ENCODE measurements at regions not wholly inside any gene's neighbourhood (a gene's known extent, or its start where the extent isn't known, plus 50 kb on each side); places are given as distances from the start of the nearest gene placed in this dataset.

DNA sequence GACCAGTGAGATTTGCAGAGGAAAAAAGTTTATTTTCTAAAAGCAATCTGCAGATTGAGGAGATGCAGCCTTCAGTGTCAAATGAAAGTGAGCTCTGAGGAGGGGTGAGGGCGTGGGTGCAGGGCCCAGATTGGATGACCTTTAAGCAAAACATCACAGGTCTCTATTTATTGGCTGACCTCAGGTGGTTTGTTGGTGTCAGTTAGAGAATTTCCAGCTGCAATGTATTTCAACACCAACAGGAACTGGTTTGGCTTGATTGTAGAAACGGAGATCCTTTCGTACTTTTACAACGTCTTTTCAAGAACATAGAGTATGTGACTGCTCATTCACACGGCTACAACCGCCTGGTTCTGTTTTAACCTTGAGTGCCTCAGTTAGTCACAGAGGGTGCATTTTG is 1069.1 kb downstream of the EFNA5 start:
- TF ChIP-seq EP300 (IDR thresholded peaks at IDR 0.05; ENCODE audit: borderline replicate concordance), result no peak
- no peak for TF ChIP-seq YY1 (IDR thresholded peaks at IDR 0.05; ENCODE audit: low read depth)
- TF ChIP-seq, protein P1, sequence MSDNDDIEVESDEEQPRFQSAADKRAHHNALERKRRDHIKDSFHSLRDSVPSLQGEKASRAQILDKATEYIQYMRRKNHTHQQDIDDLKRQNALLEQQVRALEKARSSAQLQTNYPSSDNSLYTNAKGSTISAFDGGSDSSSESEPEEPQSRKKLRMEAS (IDR thresholded peaks at IDR 0.05), result no peak
- no peak for TF ChIP-seq RAD21 (IDR thresholded peaks at IDR 0.05; ENCODE audit: low read depth)
- no peak for TF ChIP-seq ZBTB7A (IDR thresholded peaks at IDR 0.05; ENCODE audit: low read depth)
- TF ChIP-seq, protein P2, sequence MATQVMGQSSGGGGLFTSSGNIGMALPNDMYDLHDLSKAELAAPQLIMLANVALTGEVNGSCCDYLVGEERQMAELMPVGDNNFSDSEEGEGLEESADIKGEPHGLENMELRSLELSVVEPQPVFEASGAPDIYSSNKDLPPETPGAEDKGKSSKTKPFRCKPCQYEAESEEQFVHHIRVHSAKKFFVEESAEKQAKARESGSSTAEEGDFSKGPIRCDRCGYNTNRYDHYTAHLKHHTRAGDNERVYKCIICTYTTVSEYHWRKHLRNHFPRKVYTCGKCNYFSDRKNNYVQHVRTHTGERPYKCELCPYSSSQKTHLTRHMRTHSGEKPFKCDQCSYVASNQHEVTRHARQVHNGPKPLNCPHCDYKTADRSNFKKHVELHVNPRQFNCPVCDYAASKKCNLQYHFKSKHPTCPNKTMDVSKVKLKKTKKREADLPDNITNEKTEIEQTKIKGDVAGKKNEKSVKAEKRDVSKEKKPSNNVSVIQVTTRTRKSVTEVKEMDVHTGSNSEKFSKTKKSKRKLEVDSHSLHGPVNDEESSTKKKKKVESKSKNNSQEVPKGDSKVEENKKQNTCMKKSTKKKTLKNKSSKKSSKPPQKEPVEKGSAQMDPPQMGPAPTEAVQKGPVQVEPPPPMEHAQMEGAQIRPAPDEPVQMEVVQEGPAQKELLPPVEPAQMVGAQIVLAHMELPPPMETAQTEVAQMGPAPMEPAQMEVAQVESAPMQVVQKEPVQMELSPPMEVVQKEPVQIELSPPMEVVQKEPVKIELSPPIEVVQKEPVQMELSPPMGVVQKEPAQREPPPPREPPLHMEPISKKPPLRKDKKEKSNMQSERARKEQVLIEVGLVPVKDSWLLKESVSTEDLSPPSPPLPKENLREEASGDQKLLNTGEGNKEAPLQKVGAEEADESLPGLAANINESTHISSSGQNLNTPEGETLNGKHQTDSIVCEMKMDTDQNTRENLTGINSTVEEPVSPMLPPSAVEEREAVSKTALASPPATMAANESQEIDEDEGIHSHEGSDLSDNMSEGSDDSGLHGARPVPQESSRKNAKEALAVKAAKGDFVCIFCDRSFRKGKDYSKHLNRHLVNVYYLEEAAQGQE (IDR thresholded peaks at IDR 0.05; ENCODE audit: low read depth), result no peak
- no peak for TF ChIP-seq CEBPB (IDR thresholded peaks at IDR 0.05)
- no peak for TF ChIP-seq TAF1 (IDR thresholded peaks at IDR 0.05; ENCODE audit: low read depth)
- no peak for TF ChIP-seq FOXM1 (IDR thresholded peaks at IDR 0.05; ENCODE audit: borderline replicate concordance, low read depth)
